Neural cell (in vitro differentiated cells): ENCODE measurements at regions not wholly inside any gene's neighbourhood (a gene's known extent, or its start where the extent isn't known, plus 50 kb on each side); places are given as distances from the start of the nearest gene placed in this dataset.

ENCODE experiments used
- EP300 ChIP-seq: fragments of 450-650 bp; conservative IDR thresholded peaks from 2 replicates; pipeline ENCODE4 v1.6.1; 2014; ENCODE audit warnings: antibody characterized with exemption, mild to moderate bottlenecking, moderate library complexity; ENCODE audit not compliant: poor library complexity, severe bottlenecking
- EZH2 ChIP-seq: fragments of 200-600, 300-800 bp; shearing (Covaris generic), sonication (generic); IDR thresholded peaks from 2 replicates; pipeline ENCODE4 v1.6.1; 2014; ENCODE audit warnings: antibody characterized with exemption, low read length, borderline replicate concordance, mild to moderate bottlenecking; ENCODE audit not compliant: insufficient read depth, poor library complexity, severe bottlenecking
- MXI1 ChIP-seq: fragments of 450-650 bp; conservative IDR thresholded peaks from 2 replicates; pipeline ENCODE4 v1.6.1; 2014; ENCODE audit warnings: antibody characterized with exemption, mild to moderate bottlenecking; ENCODE audit not compliant: poor library complexity, severe bottlenecking
- POLR2AphosphoS5 ChIP-seq: IDR thresholded peaks from 2 replicates; pipeline ENCODE4 v1.6.1; 2012
- RAD21 ChIP-seq: fragments of 450-650 bp; conservative IDR thresholded peaks from 2 replicates; pipeline ENCODE4 v1.6.1; 2014; ENCODE audit warnings: antibody characterized with exemption, mild to moderate bottlenecking, moderate library complexity
- TAF1 ChIP-seq: IDR thresholded peaks from 2 replicates; pipeline ENCODE4 v1.6.1; 2012; ENCODE audit warnings: low read depth
- TF ChIP-seq, protein P1 (sequence below): fragments of 450-650 bp; IDR thresholded peaks from 2 replicates; pipeline ENCODE4 v1.5.1; 2014; ENCODE audit warnings: antibody characterized with exemption, mild to moderate bottlenecking, moderate library complexity; ENCODE audit not compliant: poor library complexity, severe bottlenecking
- TF ChIP-seq, protein P2 (sequence below): IDR thresholded peaks from 2 replicates; pipeline ENCODE4 v1.6.1; 2012; ENCODE audit warnings: borderline replicate concordance

DNA sequence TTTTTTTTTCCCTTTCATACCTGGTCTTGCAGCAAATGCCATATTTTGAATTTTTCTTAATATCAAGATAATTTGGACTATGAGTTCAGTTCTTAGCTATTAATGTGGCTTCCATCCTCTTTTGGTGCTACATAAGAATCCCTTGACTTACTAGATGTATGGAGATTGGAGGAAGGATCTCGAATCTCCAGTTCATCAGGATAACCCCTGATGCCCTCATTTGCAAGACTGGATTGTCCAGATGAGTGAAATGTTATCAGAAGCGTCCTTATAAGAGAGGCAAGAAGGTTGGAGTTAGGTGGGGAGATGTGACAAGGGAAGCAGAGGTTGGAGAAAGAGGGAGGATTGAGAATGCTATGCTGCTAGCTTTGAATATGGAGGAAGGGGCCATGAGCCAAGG, 499.6 kb upstream of the SYNCRIP start:
- TF ChIP-seq, protein P1, sequence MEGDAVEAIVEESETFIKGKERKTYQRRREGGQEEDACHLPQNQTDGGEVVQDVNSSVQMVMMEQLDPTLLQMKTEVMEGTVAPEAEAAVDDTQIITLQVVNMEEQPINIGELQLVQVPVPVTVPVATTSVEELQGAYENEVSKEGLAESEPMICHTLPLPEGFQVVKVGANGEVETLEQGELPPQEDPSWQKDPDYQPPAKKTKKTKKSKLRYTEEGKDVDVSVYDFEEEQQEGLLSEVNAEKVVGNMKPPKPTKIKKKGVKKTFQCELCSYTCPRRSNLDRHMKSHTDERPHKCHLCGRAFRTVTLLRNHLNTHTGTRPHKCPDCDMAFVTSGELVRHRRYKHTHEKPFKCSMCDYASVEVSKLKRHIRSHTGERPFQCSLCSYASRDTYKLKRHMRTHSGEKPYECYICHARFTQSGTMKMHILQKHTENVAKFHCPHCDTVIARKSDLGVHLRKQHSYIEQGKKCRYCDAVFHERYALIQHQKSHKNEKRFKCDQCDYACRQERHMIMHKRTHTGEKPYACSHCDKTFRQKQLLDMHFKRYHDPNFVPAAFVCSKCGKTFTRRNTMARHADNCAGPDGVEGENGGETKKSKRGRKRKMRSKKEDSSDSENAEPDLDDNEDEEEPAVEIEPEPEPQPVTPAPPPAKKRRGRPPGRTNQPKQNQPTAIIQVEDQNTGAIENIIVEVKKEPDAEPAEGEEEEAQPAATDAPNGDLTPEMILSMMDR = no peak
- TF ChIP-seq EP300 (no peak), POLR2AphosphoS5 (no peak), RAD21 (no peak), EZH2 (no peak), MXI1 (no peak), TAF1 (no peak)
- TF ChIP-seq, protein P2, sequence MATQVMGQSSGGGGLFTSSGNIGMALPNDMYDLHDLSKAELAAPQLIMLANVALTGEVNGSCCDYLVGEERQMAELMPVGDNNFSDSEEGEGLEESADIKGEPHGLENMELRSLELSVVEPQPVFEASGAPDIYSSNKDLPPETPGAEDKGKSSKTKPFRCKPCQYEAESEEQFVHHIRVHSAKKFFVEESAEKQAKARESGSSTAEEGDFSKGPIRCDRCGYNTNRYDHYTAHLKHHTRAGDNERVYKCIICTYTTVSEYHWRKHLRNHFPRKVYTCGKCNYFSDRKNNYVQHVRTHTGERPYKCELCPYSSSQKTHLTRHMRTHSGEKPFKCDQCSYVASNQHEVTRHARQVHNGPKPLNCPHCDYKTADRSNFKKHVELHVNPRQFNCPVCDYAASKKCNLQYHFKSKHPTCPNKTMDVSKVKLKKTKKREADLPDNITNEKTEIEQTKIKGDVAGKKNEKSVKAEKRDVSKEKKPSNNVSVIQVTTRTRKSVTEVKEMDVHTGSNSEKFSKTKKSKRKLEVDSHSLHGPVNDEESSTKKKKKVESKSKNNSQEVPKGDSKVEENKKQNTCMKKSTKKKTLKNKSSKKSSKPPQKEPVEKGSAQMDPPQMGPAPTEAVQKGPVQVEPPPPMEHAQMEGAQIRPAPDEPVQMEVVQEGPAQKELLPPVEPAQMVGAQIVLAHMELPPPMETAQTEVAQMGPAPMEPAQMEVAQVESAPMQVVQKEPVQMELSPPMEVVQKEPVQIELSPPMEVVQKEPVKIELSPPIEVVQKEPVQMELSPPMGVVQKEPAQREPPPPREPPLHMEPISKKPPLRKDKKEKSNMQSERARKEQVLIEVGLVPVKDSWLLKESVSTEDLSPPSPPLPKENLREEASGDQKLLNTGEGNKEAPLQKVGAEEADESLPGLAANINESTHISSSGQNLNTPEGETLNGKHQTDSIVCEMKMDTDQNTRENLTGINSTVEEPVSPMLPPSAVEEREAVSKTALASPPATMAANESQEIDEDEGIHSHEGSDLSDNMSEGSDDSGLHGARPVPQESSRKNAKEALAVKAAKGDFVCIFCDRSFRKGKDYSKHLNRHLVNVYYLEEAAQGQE = no peak
